ENCODE measurements at regions not wholly inside any gene's neighbourhood (a gene's known extent, or its start where the extent isn't known, plus 50 kb on each side); places are given as distances from the start of the nearest gene placed in this dataset.

GRCh38 chr16:60346256-60346655 lies 1612.1 kb upstream of the GOT2 start:
- DNase-seq (ENCODE audit: extremely low read depth, low read depth): no peak
- no peak for TF ChIP-seq CTCF (IDR thresholded peaks at IDR 0.05; ENCODE audit: low read depth, low read length)

GRCh38 chr16:60337671-60338070 lies 1603.6 kb upstream of the GOT2 start:
- DNase-seq (ENCODE audit: extremely low read depth, low read depth): no peak
- no peak for TF ChIP-seq CTCF (IDR thresholded peaks at IDR 0.05; ENCODE audit: low read depth, low read length)

GRCh38 chr16:60331168-60331567 lies 1597.1 kb upstream of the GOT2 start:
- DNase-seq (ENCODE audit: extremely low read depth, low read depth): no peak
- no peak for TF ChIP-seq CTCF (IDR thresholded peaks at IDR 0.05; ENCODE audit: low read depth, low read length)

- no peak for TF ChIP-seq CTCF (IDR thresholded peaks at IDR 0.05; ENCODE audit: low read depth, low read length)
- no peak for DNase-seq (ENCODE audit: extremely low read depth, low read depth)
These were observed 1595.0 kb upstream of the GOT2 start for GRCh38 chr16:60329108-60329507.

- DNase-seq (ENCODE audit: extremely low read depth, low read depth): no peak
- no peak for TF ChIP-seq CTCF (IDR thresholded peaks at IDR 0.05; ENCODE audit: low read depth, low read length)
These were observed 1594.0 kb upstream of the GOT2 start for GRCh38 chr16:60328152-60328551.

GRCh38 chr16:60318486-60318885 lies 1584.4 kb upstream of the GOT2 start:
- TF ChIP-seq CTCF (IDR thresholded peaks at IDR 0.05; ENCODE audit: low read depth, low read length): no peak
- DNase-seq (ENCODE audit: extremely low read depth, low read depth): no peak

- no peak for DNase-seq (ENCODE audit: extremely low read depth, low read depth)
- no peak for TF ChIP-seq CTCF (IDR thresholded peaks at IDR 0.05; ENCODE audit: low read depth, low read length)
These were observed 1576.8 kb upstream of the GOT2 start for GRCh38 chr16:60310846-60311445.
